GM12875 (cell line): ENCODE measurements at regions not wholly inside any gene's neighbourhood (a gene's known extent, or its start where the extent isn't known, plus 50 kb on each side); places are given as distances from the start of the nearest gene placed in this dataset.
A peak's percentile ranks its signal among the peaks of the same experiment; 100 is the strongest.

Experiments
- H3K4me3 ChIP-seq: one replicate; pipeline ENCODE4 v1.5.1; 2011; ENCODE audit warnings: low read depth, low read length, control low read depth
- TF ChIP-seq, protein P1 (sequence below): IDR thresholded peaks from 2 replicates; pipeline ENCODE4 v1.5.1; 2011; ENCODE audit warnings: low read depth, mild to moderate bottlenecking, control low read depth, inconsistent platforms, low read length, moderate library complexity, borderline replicate concordance; ENCODE audit not compliant: insufficient read depth

DNA sequence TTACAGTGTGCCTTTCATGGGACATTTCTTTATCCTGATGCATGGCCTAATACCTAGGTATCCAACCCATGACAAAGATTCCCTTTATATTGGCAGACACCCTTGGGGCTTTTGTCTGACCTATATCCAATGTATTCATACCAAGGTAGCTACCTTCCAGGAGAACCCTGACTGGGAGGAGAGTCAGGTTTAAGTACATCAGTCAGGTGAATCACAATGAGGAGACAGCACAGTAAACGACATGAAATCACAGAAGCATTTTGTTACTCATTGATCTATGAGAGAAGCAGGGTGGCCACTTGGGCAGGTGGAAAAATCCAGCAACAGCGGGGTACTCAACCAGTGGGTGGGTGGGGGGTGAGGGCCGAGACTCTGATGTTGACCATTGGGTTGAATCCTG lies 527.4 kb upstream of the ATXN8OS start:
- no peak overlapping the region for H3K4me3 ChIP-seq
- TF ChIP-seq, protein P1, sequence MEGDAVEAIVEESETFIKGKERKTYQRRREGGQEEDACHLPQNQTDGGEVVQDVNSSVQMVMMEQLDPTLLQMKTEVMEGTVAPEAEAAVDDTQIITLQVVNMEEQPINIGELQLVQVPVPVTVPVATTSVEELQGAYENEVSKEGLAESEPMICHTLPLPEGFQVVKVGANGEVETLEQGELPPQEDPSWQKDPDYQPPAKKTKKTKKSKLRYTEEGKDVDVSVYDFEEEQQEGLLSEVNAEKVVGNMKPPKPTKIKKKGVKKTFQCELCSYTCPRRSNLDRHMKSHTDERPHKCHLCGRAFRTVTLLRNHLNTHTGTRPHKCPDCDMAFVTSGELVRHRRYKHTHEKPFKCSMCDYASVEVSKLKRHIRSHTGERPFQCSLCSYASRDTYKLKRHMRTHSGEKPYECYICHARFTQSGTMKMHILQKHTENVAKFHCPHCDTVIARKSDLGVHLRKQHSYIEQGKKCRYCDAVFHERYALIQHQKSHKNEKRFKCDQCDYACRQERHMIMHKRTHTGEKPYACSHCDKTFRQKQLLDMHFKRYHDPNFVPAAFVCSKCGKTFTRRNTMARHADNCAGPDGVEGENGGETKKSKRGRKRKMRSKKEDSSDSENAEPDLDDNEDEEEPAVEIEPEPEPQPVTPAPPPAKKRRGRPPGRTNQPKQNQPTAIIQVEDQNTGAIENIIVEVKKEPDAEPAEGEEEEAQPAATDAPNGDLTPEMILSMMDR = no peak

DNA sequence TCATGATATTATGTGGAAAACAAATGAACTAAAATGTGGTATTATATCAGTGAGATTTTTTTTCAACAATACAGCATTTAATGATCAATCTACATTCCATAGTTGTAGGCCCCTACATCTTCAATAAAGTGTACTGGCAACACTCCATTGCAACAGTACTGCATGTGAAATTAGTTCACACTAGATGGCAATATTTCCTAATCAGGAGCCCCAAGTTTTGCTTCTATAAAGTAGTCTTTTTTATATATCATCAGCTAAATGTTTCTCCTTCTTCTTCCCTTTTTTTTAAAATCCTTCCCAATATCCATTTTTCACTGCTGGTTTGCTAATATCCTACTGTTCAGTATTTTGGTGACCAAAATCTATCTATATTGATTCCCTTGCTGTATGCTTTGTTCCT lies 528.3 kb upstream of the ATXN8OS start:
- TF ChIP-seq, protein P1 = no peak
- no peak overlapping the region for H3K4me3 ChIP-seq

DNA sequence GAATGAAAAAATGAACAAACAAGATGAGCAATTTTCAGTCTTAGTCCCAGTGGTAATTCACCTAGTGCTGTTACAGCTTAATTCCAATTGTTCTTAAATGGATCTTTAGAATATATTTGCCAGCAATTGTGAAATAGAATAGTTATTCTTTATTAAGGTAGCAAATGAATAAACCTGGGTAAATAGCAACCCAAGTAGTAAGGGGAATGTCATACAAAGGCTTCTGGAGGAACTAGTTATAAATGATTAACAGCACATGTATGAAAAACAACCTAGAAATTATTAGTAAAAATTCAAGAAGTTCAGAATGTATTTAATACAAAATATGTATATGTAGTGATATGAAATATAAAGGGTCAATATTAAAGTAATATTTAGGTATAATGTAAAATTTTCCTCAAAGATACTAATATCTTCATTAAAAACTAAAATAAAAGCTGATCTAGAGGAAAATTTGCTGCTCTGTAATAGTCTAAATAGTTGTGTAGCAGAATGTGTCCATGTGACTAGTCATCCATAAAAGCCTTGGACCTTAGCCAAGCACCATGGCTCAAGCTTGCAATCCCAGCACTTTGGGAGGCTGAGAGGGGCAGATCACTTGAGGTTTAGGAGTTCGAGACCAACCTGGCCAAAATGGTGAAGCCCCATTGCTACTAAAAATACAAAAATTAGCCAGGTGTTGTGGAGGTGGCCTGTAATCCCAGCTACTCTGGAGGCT lies 535.9 kb upstream of the ATXN8OS start:
- TF ChIP-seq, protein P1 = no peak
- no peak overlapping the region for H3K4me3 ChIP-seq

DNA sequence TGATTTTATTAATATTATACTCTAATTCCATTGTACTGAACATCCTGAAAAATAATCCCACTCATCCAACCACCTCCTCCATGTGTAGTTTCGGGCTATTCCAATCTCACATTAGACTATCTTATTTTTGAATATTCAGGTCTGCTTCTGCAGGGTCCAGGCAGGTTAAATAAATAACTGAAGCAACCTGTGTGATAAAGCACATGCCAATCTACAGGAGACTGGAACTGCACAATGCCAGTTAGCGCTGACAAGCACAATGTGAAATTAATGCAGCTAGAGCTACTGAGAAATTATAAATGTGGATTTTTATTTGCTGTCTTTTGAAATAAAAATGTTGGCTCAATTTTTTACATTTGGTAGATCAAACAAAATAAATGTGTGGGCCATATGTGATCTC lies 540.1 kb upstream of the ATXN8OS start:
- no peak overlapping the region for H3K4me3 ChIP-seq
- TF ChIP-seq, protein P1 = no peak

DNA sequence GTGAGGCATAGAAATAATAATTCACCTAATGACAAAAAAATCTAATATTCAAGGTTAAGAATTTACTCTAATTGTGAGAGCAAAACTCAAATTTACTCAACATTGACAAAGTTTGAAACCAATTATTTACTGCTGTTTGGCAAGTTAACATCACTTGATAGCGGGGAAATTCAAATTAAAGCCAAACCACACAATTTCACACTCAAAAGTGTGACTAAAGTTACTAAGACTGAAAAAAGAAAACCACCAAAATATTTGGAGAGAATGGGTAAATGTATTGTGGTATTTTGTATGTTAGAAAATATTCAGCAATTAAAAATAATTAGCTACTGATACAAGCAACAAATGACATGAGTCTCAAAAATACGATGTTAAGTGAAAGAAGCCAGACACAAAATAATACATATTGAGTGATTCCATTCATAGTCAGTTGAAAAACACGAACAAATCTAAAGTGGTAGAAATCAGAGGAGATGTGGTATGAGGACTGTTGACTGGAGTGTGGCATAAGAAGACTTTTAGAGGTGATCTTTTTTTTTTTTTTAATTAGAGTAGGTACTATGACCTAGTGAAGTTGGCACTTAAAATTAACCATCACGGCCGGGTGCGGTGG lies 541.4 kb upstream of the ATXN8OS start:
- TF ChIP-seq, protein P1 = no peak
- H3K4me3 ChIP-seq = no peak overlapping the region

DNA sequence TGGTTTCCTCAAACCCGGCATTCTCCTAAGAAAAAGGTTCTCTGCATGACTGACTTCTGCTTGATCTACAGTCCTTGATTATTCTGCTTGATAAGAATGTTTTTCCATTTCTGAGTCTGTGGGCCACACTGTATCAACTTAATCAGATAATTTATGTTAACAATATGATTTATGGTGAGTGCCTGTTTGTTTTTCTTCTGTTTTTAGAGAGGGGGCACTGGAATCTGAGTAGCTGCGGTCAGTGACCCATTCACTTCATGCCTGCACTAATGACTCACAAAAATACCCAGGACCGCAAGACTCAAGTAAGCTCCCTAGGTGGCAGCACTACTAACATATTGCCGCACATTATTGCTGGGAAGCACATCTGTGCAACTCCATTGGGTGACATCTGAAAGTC lies 542.3 kb upstream of the ATXN8OS start:
- H3K4me3 ChIP-seq = no peak overlapping the region
- TF ChIP-seq, protein P1 = peak; percentile 23; the same call in 1 of the 2 replicates

DNA sequence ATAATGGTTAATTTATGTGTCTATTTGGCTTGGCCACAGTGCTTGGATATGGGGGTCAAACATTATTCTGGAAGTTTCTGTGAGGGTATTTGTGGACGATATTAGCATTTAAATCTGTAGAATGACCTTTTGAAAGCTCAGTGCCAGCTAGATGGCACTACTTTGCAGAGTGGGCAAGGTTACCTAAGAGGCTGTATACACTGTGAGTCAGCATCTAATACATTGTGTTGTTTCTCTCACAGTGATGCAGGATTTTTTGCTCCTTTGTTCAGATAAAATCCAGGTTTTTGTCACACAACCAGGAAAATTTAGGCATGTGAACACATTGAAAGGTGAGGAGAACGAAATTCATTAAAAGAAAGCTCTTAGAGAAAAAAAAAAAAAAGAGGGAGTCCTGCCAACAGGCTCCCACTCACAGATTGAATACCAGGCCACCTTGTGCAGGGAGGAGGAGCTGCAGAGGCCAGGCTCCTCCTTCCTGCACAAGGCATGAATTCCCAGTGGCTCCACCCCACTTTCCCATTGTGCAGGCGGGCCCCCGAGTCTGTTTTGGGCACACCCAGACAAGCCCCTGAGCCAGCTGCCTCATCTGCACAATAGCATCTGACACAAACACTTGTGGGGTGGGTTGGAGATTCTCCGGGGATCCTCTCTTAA lies 551.0 kb upstream of the ATXN8OS start:
- TF ChIP-seq, protein P1 = no peak
- H3K4me3 ChIP-seq = no peak overlapping the region
